Activated gamma-delta T cell treated with Interleukin-2 at 50 U/mL for 16 hours (primary cell): ENCODE measurements at regions not wholly inside any gene's neighbourhood (a gene's known extent, or its start where the extent isn't known, plus 50 kb on each side); places are given as distances from the start of the nearest gene placed in this dataset.
"Not testable (repeated sequence)": the region's sequence is repeated elsewhere in the genome, so short reads cannot be mapped to it uniquely, and the experiment has no call there.

ENCODE experiments used
- DNase-seq: peaks from one replicate; pipeline ENCODE4 v3.0.0-alpha.2; 2020

DNA sequence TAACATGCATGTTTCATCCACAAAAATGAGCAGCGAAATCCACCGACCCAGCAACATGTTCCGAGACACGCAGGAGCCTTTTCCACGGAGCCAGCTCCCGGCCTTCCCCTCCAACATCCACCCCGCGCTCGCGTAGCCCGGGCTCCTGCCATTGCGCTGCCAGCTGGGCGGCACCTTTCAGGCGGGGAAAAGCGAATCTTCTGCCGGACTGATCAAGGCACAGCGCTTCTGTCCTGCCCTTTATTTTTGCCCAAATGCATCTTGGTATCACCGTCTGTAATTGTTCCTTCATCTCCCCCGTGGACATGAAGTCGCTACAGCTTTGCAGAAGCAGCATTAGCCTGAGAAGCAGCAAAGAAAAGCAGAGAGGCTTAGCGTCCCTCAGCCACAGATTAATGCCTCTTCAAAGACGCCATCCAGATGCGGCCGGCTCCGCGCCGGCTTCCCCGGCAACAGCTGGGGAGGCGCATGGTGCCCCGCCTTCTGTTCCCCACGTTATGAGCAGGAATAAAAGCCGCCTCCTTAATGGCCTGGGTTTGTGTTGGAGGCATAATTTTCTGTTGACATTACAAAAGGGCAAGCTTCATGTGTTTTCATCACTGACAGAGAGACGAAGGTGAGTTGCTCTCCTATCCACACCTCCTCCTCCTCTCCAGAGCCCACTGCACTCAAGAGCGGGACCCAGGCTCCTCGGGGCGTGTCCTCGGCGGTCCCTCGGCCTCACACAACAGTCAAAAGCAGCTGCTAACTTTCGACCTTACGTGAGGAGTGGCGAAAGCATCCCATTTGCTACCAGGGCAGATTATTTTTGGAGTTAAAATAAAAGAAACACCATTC is 122.1 kb upstream of the SALL3 start:
- DNase-seq = no peak

DNA sequence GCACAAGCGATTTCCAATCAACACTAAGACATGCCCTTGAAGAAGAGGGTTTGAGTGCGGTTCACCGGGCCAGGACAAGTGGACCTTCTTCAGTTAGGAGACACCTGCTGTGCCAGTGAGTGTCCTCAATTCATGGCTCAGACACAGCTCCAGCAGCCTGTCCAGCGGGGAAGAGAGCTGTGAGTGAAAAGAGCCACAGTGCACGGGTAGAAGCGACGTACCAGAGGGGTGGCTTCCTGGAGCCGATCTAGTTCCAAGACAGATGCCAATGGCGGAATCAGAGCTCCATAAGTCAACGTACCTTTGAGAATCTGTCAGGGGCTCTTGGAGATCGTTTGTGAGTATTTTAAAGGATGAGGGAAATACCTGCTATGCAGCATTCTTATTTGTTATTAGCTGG is 119.9 kb upstream of the SALL3 start:
- DNase-seq = no peak

GRCh38 chr18:78860117-78860516 is 119.5 kb upstream of the SALL3 start:
- no peak for DNase-seq

DNA sequence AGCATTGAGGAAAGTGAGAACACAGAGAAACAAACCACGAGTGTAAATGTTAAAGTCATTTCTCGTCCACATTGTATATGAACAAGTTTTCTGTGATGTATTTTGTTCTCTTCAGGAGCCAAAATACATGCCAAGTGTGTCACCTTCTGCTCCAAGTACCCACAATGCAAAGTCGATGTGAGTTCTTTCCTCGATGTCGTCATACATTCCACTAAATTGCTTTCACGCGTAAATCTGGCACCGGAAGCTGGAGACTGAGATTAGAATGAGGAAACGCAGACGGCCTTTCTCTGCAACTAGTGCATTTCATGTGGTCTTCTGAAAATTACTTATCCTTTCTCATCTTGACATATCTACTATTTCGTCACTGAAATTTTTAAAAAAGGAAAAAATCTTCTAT is 118.5 kb upstream of the SALL3 start:
- DNase-seq = no peak

DNA sequence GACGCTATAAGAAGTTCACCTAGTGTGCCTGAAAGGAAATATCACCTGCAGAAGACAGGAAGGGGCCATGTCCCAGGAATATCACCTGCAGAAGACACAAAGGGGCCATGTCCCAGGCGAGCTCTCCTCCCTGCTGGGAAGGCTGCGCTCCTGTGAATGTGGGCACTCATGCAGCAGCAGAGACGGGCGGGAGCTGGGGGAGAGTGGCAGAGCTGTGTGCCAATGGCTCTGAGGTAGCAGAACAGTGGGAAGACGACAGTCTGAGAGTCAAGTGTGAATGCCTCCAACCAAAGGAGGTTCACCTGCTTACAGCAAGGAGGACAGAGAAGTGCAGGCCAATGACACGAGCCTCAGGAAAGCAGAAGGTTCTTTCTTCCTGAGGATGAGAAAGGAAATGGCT is 117.9 kb upstream of the SALL3 start:
- no peak for DNase-seq

DNA sequence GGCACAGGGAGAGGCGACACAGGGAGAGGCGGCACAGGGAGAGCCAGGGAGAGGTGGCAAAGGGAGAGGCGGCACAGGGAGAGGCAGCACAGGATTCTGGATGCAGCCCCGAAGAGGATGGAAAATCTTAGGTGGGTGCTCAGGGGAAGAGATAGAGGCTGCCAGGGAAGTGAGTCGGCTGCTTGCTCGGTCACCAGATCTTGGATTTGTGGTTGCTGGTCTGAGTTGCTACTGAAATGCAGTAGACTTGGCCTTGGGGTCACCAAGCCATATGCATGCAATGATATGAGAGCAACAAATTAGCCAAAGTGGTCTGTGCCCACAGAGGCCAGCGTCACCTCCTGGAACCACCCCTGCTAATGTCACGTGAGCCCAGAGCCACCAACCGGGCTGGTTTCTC is 117.2 kb upstream of the SALL3 start:
- DNase-seq = no peak

DNA sequence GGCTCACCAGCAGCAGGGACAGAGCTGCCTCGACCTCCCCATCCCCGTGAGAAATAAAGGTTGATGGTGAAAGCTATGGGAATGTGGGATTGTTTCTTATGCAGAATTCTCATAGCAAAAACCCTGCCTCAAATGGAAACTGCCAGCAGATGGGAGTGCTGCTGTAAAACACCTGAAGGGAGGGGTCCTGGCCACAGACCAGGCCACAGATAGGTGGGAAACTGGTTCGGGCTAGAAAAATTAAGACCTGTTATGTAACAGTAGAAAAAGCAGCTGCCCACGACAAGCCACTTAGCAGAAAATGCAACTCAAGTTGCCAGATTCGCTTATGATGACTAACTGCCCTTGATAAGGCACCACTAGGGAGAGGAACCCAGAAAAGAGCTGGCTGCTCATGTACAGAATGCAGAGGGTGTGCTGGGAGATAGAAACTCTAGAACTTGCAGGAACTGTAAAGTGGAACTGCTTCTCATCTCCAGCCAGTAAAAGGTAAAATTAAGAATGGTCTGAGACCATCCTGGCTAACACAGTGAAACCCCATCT is 114.5 kb upstream of the SALL3 start:
- no peak for DNase-seq

- DNase-seq = no peak
These were observed 113.8 kb upstream of the SALL3 start for GRCh38 chr18:78865771-78866310.

DNA sequence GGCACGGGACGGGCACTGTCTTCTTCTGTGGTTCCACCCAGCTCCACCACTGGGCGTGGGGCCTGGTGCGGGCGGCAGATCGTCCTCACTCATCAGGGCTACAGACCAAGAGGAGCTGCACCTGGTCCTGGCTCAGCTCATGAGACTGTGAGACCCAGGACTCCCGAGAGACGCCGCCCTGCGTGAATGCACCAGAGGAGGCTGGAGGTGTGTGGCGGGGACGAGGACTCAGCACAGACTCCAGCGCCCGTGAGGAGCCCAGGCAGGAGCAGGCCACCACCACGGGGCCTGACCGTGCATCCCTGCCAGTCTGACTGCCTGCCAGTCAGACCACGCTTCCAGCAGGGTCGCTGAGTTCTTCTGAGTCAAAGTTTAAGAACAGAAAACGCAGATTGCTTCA is 112.5 kb upstream of the SALL3 start:
- no peak for DNase-seq

DNA sequence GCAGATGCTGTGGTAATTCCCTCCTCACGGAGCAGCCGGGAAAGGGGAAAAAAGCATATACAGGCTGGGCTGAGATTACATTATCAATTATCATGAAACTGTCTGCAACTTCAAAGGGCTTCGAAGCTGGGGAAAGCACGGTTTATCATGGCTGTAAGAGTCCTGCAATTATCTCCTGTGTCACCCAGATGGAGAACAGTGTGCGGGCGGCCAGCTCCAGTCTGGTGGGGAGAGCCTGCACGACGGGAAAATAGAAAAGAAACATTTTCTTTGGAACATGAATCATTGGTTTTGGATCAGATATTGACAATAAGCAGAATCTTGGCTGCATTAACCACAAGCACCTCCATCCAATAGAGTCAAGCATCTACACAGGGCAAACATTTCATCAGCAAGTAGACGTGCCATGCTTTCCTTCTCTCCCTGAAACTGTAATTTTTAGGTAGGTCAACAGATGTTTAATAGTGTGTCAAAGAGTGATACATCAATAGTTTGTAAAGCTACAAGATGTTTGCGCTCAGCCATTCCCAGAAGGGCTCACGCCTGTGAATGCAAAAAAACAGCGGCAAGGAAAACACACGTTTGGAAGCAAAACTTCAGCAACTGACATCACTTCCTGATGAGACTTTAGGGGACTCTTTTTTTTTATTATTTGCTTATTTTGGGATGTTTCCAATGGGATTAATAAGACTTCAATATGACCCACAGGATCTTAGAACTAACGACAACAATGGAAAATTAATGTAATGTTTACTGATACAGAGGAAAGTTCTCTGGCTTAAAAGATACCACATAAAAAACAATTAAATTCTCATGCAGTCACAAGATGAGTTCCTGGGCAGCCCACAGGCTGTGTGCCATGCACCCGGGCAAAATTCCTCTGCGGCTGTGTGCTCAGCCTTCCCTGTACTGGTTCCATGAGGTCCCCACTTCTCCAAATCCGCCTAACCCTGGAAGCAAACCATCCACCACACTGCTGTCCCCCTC is 111.0 kb upstream of the SALL3 start:
- DNase-seq = no peak

DNA sequence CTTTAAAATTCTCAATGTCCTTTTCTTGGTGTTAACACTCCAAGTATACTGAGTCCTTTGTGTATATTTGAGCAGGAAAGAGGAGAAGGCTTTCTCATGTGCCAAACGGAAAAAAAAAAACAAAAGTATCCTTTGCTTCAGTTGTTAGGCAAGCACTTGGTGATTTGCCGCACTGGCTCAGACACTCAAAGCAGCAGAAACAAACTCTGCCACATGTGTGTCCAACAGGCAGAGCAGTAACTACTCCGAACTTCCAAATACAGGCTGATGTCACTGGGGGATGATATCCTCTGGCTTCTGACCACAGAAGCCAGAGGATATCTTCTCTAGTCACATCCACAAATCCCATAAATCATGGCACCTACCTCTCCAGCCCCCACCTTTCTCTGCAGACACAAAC is 108.0 kb upstream of the SALL3 start:
- no peak for DNase-seq

- no peak for DNase-seq
These were observed 105.6 kb upstream of the SALL3 start for GRCh38 chr18:78873926-78874500.

GRCh38 chr18:78875016-78875777 is 104.4 kb upstream of the SALL3 start:
- DNase-seq = no peak

- DNase-seq = no peak
These were observed 103.6 kb upstream of the SALL3 start for GRCh38 chr18:78875778-78876650.

GRCh38 chr18:78876868-78877267 is 102.8 kb upstream of the SALL3 start:
- DNase-seq = no peak

GRCh38 chr18:78878335-78878734 is 101.3 kb upstream of the SALL3 start:
- no peak for DNase-seq

DNA sequence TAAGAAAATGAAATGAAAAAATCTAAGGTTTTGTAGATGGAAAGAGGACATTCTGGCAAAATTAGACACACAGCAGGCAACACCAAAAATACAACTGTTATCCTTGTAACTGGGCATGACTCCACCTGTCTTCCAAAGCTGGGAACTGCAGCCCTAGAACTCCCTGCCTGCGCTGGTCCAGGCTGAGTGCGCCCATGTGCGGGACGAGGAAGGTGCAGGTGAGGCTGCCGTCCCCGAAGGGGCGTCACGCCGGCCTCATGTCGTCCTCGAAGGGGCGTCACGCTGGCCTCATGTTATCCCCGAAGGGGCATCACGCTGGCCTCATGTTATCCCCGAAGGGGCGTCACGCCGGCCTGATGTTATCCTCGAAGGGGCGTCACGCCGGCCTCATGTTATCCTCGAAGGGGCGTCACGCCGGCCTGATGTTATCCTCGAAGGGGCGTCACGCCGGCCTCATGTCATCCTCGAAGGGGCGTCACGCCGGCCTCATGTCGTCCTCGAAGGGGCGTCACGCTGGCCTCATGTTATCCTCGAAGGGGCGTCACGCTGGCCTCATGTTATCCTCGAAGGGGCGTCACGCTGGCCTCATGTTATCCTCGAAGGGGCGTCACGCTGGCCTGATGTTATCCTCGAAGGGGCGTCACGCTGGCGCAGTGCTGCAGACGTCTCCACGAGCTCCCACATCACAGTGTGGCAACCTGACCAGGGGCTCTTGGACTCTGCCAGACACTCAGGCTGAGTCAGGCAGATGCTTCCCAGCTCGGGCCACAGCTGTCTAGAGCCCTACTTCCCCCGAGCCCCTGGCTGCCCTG is 100.3 kb upstream of the SALL3 start:
- DNase-seq = not testable (repeated sequence)

GRCh38 chr18:78882585-78882984 is 97.0 kb upstream of the SALL3 start:
- no peak for DNase-seq

DNA sequence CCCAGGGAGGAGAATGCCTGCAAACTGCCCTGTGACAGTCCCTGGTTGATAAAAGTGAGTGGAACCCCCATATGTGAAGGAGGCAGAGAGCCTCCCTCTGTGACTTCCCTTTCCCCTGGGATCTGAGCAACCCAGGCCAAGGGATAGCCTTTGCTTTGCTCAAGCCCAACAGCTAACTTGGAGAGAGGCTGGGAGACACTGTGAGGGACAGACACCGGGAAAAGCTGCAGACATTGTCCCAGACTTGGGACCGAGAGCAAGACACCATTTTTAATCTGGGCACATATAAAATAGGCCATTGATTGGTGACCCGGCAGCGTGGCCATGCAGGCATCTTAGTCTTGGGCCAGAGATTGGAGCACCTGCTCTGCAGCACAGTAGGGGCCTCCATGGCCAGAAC is 96.1 kb upstream of the SALL3 start:
- no peak for DNase-seq

GRCh38 chr18:78884502-78884901 is 95.1 kb upstream of the SALL3 start:
- DNase-seq = no peak
